ENCODE measurements at regions not wholly inside any gene's neighbourhood (a gene's known extent, or its start where the extent isn't known, plus 50 kb on each side); places are given as distances from the start of the nearest gene placed in this dataset.

DNA sequence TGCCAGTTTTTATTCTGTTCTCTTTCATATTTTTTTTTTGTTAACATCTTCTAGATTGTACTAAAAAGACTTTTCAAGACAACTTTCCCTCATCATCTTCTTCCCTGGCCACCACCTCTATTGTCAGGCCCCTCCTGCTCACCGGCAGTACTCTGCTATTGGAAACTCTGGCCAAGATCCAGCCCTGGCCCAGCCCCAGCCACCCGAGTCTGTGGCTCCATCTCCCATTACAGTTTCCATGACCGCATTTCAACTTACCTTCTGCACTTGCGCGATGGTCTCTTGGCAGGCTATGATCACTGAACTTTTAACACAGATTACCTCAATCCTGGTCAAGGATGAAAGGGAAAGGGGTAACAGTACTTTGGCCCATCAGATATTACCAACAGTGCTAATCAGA, 137.7 kb upstream of the POM121L12 start:
- no peak overlapping the region for H3K4me3 ChIP-seq (ENCODE audit: low read depth, low read length)
- TF ChIP-seq, protein P1, sequence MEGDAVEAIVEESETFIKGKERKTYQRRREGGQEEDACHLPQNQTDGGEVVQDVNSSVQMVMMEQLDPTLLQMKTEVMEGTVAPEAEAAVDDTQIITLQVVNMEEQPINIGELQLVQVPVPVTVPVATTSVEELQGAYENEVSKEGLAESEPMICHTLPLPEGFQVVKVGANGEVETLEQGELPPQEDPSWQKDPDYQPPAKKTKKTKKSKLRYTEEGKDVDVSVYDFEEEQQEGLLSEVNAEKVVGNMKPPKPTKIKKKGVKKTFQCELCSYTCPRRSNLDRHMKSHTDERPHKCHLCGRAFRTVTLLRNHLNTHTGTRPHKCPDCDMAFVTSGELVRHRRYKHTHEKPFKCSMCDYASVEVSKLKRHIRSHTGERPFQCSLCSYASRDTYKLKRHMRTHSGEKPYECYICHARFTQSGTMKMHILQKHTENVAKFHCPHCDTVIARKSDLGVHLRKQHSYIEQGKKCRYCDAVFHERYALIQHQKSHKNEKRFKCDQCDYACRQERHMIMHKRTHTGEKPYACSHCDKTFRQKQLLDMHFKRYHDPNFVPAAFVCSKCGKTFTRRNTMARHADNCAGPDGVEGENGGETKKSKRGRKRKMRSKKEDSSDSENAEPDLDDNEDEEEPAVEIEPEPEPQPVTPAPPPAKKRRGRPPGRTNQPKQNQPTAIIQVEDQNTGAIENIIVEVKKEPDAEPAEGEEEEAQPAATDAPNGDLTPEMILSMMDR (IDR thresholded peaks at IDR 0.05; ENCODE audit: low read depth, low read length), result no peak

DNA sequence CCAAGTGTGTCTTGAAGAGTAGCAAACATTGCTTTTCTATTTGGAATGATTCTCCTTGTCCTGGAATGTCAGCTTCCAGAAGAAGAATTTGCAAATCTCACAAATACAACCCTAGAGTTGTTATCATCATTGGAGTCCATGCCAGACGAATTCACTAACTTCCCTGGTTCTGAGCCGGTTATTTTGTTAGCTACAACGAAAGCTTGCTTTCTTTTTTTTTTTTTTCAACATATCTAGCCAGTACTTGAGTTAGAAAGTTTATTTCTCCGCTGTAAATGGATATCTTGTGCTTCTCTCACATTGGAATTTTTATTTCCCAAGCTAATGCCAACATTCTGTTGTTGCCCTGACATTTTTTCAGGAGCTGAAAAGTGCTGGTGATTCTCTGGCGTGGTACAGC, 138.1 kb upstream of the POM121L12 start:
- TF ChIP-seq, protein P1 (IDR thresholded peaks at IDR 0.05; ENCODE audit: low read depth, low read length), result no peak
- no peak overlapping the region for H3K4me3 ChIP-seq (ENCODE audit: low read depth, low read length)

DNA sequence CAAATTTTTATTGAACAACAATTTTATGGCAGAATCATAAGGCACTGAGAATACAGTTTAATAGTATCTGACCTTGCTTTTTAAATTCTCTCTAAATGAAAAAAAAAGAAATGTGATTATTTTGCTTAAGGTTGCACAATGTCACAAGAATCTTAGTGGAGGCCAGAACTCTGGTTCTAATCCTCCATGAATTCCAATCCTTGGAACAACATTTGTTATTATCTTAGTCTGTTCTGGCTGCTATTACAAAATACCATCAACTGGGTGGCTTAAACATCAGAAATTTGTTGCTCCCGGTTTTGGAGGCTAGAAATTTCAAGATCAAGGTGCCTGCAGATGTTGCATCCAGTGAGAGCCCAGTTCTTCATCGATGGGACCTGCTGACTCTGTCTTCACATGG, 158.2 kb upstream of the POM121L12 start:
- H3K4me3 ChIP-seq (ENCODE audit: low read depth, low read length), result no peak overlapping the region
- TF ChIP-seq, protein P1 (IDR thresholded peaks at IDR 0.05; ENCODE audit: low read depth, low read length), result no peak

DNA sequence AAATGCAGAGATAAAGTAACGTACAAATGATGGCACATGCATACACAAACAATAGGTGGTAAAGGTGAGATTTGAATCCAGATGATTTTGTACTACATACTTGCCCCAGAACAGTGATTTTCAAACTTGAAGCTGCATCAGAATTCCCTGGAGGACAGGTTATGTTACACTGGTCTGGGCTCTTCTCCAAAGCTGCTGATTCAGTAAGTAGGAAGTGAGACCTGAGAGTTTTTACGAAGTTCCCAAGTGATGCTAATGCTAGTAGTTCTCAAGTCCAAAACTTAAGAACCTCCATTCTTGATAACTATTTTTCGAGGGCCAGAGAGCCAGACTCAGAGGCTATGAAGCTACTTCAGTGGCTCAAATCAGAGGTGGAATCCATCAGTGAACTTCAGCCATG, 159.0 kb upstream of the POM121L12 start:
- no peak overlapping the region for H3K4me3 ChIP-seq (ENCODE audit: low read depth, low read length)
- TF ChIP-seq, protein P1 (IDR thresholded peaks at IDR 0.05; ENCODE audit: low read depth, low read length), result no peak

DNA sequence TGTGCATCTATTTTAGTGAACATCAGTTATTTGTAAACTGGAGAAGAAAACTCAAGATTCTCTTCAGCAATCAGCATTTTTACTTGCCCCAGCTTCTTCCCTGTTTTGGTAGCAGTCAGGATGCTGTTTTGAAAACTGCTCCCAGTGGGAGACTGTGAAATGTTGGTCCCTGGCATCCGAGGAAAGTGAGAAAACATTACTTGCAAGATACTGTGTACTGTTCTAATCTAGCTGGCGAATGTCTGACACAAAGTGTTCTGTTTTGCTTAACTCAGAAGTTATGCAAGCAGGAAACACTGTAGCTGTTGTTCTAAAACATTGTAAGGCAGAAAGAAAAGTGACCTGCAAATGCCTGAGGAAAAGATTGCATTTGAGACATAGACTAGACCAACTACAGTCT, 171.8 kb upstream of the POM121L12 start:
- no peak overlapping the region for H3K4me3 ChIP-seq (ENCODE audit: low read depth, low read length)
- TF ChIP-seq, protein P1 (IDR thresholded peaks at IDR 0.05; ENCODE audit: low read depth, low read length), result no peak

DNA sequence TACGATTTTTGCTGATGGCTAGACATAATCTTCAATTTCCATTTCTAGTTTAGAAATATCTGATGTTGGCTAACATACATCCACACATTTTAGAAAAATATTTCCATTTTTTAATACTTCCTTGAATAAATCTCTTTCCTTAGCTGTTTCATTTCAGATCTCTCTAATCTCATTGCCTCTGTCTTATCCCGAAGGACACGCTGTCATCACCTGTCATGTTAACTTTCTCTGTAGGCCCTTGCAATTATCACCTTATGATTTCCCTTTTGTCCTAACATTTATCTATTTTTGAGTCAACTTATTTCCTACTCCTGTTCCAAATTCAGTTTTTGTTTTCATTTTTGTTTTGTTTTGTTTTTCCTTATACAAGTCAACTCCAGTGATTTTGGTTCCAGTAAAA, 173.1 kb upstream of the POM121L12 start:
- no peak overlapping the region for H3K4me3 ChIP-seq (ENCODE audit: low read depth, low read length)
- TF ChIP-seq, protein P1 (IDR thresholded peaks at IDR 0.05; ENCODE audit: low read depth, low read length), result no peak

DNA sequence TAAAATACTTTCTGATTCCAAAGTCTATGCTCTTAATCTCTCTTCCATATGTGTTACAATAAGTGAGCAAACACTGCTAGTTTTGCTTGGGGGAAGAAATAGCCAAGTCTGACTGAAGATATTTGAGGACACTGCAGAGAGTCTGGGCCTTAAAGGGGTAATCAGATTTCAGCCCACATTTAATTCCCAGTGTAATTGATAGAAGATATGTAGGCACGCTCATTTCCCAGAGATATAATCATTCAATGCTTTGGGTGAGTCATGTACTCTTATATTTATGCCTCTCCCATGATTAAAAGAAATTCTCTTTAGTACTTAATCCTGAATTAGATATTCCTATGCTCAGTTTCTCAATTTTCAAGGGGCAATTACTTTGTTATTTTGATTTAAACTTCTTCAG, 178.1 kb upstream of the POM121L12 start:
- no peak overlapping the region for H3K4me3 ChIP-seq (ENCODE audit: low read depth, low read length)
- TF ChIP-seq, protein P1 (IDR thresholded peaks at IDR 0.05; ENCODE audit: low read depth, low read length), result no peak
